ENCODE measurements at regions not wholly inside any gene's neighbourhood (a gene's known extent, or its start where the extent isn't known, plus 50 kb on each side); places are given as distances from the start of the nearest gene placed in this dataset.

- H3K4me1 ChIP-seq (ENCODE audit: control insufficient read depth in 1 of 2, insufficient read depth in 2 of 2, low read length in 2 of 2): no peaks in the 10 kb centered on the region
- no TSS peak for BruUV-seq (replicated peaks)
- intact Hi-C loops (cut with micrococcal nuclease): no loop called here
- ChIA-PET RAD21 (ENCODE audit: low non-redundant PET in 1 of 2, low total read pairs in 2 of 2, uncharacterized antibody in 2 of 2, unreplicated experiment in 2 of 2) (no interaction called here), CTCF (no interaction called here), POLR2A (no interaction called here)
- no peak for ATAC-seq
- no peaks in the 10 kb centered on the region for H3K27me3 ChIP-seq (ENCODE audit: insufficient read depth, low read length)
- no peak overlapping the region for H3K4me2 ChIP-seq (ENCODE audit: low read length)
- no peaks in the 10 kb centered on the region for H3K79me2 ChIP-seq (ENCODE audit: insufficient read depth, low read length)
- no peaks in the 10 kb centered on the region for H3K9me3 ChIP-seq (ENCODE audit: control insufficient read depth in 1 of 2, insufficient read depth in 1 of 2, low read depth in 1 of 2, low read length in 2 of 2)
- H2AFZ ChIP-seq (ENCODE audit: low read depth, low read length, poor library complexity, severe bottlenecking): no peak overlapping the region
- no peak overlapping the region for H3K4me3 ChIP-seq (replicated peaks in 1 of 2; ENCODE audit: low read depth in 1 of 2, low read length in 2 of 2)
- no peaks in the 10 kb centered on the region for H4K20me1 ChIP-seq (ENCODE audit: insufficient read depth)
- TF ChIP-seq REST (IDR thresholded peaks at IDR 0.05; ENCODE audit: low read depth) (no peak), YY1 (IDR thresholded peaks at IDR 0.05; ENCODE audit: extremely low read depth, insufficient replicate concordance, low read depth, low read length) (no peak), SRF (IDR thresholded peaks at IDR 0.05; ENCODE audit: low read depth) (no peak), POLR2AphosphoS5 (IDR thresholded peaks at IDR 0.05; ENCODE audit: low read depth, low read length) (no peak), ELF1 (IDR thresholded peaks at IDR 0.05; ENCODE audit: borderline replicate concordance, low read depth) (no peak), ZBTB33 (IDR thresholded peaks at IDR 0.05; ENCODE audit: extremely low read depth, insufficient replicate concordance, low read length) (no peak), EGR1 (IDR thresholded peaks at IDR 0.05; ENCODE audit: low read depth) (no peak), ZNF274 (IDR thresholded peaks at IDR 0.05; ENCODE audit: low read depth, low read length) (no peak), JUND (IDR thresholded peaks at IDR 0.05) (no peak), POLR2A (IDR thresholded peaks at IDR 0.05; ENCODE audit: borderline replicate concordance, extremely low read depth, insufficient read depth, insufficient read length) (no peak)
- H3K9ac ChIP-seq (ENCODE audit: low read length): no peak overlapping the region
- no peaks in the 10 kb centered on the region for H3K9me2 ChIP-seq (ENCODE audit: insufficient read depth)
- no peak overlapping the region for H3K27ac ChIP-seq (ENCODE audit: low read depth, low read length)
- no peak for DNase-seq (ENCODE audit: low read depth, low spot score)
- H3K36me3 ChIP-seq (ENCODE audit: control insufficient read depth in 1 of 2, insufficient read depth in 2 of 2, low read length in 2 of 2): no peaks in the 10 kb centered on the region
Measured at GRCh38 chr4:176579226-176579625, 213.5 kb downstream of the VEGFC start.
